ENCODE measurements at regions not wholly inside any gene's neighbourhood (a gene's known extent, or its start where the extent isn't known, plus 50 kb on each side); places are given as distances from the start of the nearest gene placed in this dataset.

DNA sequence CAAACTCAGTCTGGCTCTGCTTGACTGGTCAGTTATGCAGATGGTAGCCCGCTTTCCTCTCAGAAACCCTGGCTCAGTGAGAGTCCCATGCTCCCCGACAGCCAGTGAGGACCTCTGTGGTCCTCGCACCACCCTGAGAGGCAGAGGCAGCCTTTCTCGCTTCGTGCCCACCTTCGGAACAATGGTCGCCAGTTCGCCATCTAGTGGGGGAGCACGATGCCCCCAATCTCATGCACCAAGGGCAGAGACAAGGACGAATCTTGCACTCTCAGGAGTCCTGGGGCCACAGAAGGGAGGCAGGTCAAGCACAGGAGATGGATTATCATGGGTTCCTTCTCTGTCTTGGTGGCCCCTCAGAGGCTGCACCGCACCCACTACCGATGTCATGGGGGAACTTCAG is 75.2 kb downstream of the RHCG start:
- Mint-ChIP-seq H3K36me3 (no peaks in the 10 kb centered on the region), H3K27me3 (peaks cover 77% of the 10 kb centered on the region), H3K27ac (no peak overlapping the region), H3K9me3 (no peaks in the 10 kb centered on the region), H3K4me3 (no peak overlapping the region), H3K4me1 (peaks cover under 1% of the 10 kb centered on the region)
- no peak for DNase-seq
- CTCF ChIA-PET, result interaction anchor here (5.2 kb wide), 1 partner anchor 63 kb away, joined by 58 read pairs; no protein-coding TSS in a partner anchor

DNA sequence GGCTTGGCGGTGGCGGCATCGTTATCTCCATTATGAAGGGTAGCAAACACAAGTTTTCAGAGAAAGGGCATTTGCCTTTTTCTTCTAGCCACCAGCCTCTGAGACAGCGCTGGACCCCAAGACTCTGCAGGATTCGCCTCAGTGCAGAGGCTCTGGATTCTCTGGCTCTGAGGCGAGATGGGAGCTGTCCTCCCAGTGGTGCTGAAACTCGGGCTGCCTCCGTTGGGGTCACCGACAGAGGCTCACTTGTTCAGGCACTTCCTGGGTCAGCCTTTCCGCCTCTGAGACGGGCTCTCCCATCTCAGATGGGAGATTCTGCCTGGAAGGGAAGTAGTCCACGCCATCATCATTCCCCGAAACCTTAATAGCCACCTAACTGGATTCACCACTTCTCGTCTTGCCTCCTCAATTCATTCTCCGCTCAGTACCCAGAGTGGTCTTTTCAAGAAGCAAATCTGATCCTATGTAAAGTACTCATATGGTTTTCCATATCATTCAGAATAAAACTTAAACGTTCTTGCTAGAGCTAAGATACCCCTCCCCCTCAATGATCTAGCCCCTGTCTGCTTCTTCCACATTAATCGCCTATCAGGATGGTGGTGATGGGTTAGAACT is 76.9 kb downstream of the RHCG start:
- DNase-seq, result peak; percentile 78
- H3K9me3 Mint-ChIP-seq, result no peaks in the 10 kb centered on the region
- H3K4me1 Mint-ChIP-seq, result peaks cover 3% of the 10 kb centered on the region
- no peaks in the 10 kb centered on the region for H3K36me3 Mint-ChIP-seq
- CTCF ChIA-PET, result interaction anchor here (0.7 to 5.2 kb wide), 8 partner anchors 11 to 61 kb away, joined by 3 to 58 read pairs (median 3); no protein-coding TSS in a partner anchor
- H3K27ac Mint-ChIP-seq, result no peak overlapping the region
- no peak overlapping the region for H3K4me3 Mint-ChIP-seq
- peaks cover 90% of the 10 kb centered on the region for H3K27me3 Mint-ChIP-seq

DNA sequence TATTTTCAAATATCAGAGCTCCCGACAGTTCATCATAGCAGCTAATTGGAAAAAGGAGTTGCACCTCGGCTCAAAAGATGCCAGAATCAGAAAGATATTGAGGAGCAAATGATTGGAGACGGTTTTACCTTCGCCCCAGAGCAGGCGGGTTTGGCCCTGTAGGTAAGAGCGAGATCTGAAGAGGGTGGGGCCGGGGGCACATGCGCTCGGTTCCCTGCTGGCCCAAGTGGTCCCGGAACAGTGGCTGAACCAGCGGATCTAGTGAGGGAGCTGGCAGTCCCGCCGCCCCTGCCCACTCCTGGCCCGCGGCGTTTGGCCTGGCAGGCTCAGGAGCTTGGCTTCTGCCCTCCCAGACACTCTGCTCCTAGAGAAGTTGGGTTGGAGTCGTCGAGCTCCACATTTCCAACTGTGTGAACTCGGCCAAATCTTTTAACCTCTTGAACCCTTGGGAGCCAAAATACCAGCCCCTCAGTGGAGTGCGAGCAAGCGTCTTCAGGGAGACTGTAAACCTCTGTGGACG is 79.1 kb downstream of the RHCG start:
- Mint-ChIP-seq H3K27ac (no peak overlapping the region), H3K4me3 (no peak overlapping the region), H3K27me3 (peaks cover 96% of the 10 kb centered on the region), H3K9me3 (no peaks in the 10 kb centered on the region), H3K36me3 (no peaks in the 10 kb centered on the region), H3K4me1 (peaks cover 3% of the 10 kb centered on the region)
- CTCF ChIA-PET, result interaction anchor here (0.8 to 5.2 kb wide), 9 partner anchors 10 to 59 kb away, joined by 3 to 58 read pairs (median 4); no protein-coding TSS in a partner anchor
- DNase-seq, result no peak

DNA sequence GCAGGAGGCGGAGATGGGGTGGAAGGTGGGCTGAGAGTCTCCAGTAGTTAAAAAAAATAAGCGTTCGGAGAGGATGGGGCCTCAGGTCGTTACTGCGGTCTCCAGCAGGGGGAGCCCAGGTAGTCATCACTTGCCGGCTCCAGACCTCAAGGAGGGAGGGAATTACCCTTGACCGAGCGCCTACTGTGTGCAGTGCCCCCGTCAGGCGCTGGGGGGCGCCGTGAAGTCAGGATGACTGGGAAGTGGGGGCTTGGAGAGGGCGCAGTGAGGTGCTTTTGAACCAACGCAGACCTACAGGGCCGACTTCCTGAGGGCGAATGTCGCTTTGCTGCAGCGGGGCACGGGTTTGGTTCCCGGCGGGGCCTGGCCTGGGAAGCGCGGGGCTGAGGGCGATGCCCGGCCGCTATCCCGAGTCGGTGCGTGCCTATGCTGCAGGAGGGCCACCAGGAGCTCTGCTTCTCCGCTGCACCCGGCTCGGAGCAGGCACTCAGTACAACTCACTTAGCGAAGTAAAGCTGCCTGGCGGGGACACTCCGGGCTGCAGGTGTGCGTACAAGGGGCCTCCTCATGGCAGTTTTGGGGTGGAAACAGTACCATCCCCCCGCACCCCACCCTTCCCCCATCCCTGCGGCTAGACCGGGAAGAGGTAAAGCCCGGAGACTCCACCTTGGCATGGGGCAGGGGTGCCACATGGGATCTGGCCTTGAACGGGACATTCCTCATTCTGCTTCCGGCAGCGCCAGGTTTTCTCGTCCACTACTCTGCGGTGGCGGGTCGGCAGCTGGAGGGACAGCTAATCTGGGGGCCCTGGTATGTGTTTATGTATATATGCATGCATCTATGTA is 79.8 kb downstream of the RHCG start:
- Mint-ChIP-seq H3K27me3 (peaks cover 96% of the 10 kb centered on the region), H3K9me3 (no peaks in the 10 kb centered on the region), H3K27ac (no peak overlapping the region), H3K36me3 (no peaks in the 10 kb centered on the region), H3K4me3 (no peak overlapping the region), H3K4me1 (peaks cover 4% of the 10 kb centered on the region)
- peak; percentile 82 for DNase-seq
- CTCF ChIA-PET, result interaction anchor here (0.8 to 5.2 kb wide), 9 partner anchors 9 to 58 kb away, joined by 3 to 58 read pairs (median 5); no protein-coding TSS in a partner anchor

DNA sequence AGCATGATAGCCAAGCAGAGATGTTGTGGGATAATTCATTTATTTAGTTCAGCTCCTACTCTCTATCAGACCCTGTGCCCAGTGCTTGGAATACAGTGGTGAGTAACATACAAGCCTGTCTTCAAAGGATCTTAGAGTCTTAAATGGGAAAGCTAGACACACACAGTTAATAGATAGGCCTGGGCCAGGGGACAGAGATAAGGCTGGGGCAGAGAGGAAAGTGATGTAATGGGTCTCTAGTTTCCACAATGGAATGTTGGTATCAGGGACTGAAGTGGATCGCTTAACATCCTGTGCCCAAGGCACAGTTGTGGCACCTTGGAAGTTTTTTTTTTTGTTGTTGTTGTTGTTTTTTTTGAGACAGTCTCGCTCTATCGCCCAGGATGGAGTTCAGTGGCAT is 79.9 kb upstream of the POLG start:
- CTCF ChIA-PET, result interaction anchor here (0.6 to 1.8 kb wide), 3 partner anchors 15 to 80 kb away, joined by 3 to 15 read pairs (median 4); partner anchors contain the start of gene POLG
- peaks cover 97% of the 10 kb centered on the region for H3K27me3 Mint-ChIP-seq
- H3K4me1 Mint-ChIP-seq, result peaks cover 12% of the 10 kb centered on the region
- no peak for DNase-seq
- H3K9me3 Mint-ChIP-seq, result no peaks in the 10 kb centered on the region
- no peaks in the 10 kb centered on the region for H3K36me3 Mint-ChIP-seq
- H3K4me3 Mint-ChIP-seq, result no peak overlapping the region
- H3K27ac Mint-ChIP-seq, result no peak overlapping the region

DNA sequence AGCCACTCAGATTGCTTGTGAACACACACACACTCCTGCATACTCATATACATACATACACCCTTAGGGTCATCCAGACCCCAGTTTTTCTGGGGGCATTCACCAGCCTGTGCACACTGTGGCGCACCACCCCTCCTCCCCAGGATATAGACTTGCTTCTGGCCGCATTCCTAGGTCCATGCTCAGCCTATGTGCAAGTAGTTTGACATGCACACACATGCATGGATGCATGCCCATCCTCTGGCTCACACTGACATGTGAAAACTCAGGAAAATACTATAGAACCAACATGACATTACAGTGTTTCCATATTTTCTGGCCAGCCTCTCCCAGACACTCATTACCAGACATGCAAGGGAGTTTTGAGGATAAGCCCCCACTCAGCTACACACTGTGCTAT is 79.3 kb upstream of the POLG start:
- no peak for DNase-seq
- Mint-ChIP-seq H3K4me3 (no peak overlapping the region), H3K27ac (no peak overlapping the region), H3K9me3 (no peaks in the 10 kb centered on the region), H3K36me3 (no peaks in the 10 kb centered on the region), H3K27me3 (peaks cover 97% of the 10 kb centered on the region), H3K4me1 (peaks cover 19% of the 10 kb centered on the region)
- CTCF ChIA-PET, result interaction anchor here (1.2 to 1.8 kb wide), 2 partner anchors 16 to 54 kb away, joined by 4 to 15 read pairs; no protein-coding TSS in a partner anchor

DNA sequence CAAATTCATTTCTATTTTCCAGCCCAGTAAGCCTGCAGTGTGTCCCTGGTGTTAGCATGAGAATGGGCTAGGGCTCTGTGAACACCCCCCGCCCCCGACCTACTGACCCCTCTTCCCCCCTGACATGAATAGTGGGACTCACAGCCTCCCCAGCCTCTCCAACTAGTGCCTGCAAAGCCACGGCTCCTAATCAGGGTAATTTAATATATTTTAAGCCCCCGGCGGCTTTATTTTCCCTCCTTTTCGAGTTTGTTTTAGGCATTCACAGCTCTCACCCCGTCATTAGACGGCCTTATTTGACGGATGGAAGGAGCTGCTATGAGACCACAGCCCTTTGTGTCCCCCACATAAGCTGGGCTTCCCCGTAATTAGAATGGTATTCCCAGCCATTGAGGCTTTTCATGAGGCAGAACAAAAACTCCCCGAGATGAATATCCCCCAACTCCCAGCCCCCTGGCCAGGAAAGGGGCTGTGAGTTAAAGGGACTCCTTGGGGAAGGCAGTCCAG is 78.3 kb upstream of the POLG start:
- H3K36me3 Mint-ChIP-seq, result peaks cover under 1% of the 10 kb centered on the region
- H3K4me1 Mint-ChIP-seq, result peaks cover 28% of the 10 kb centered on the region
- no peaks in the 10 kb centered on the region for H3K9me3 Mint-ChIP-seq
- H3K27me3 Mint-ChIP-seq, result peaks cover 97% of the 10 kb centered on the region
- H3K4me3 Mint-ChIP-seq, result no peak overlapping the region
- CTCF ChIA-PET, result no interaction called here
- DNase-seq, result no peak
- H3K27ac Mint-ChIP-seq, result no peak overlapping the region

DNA sequence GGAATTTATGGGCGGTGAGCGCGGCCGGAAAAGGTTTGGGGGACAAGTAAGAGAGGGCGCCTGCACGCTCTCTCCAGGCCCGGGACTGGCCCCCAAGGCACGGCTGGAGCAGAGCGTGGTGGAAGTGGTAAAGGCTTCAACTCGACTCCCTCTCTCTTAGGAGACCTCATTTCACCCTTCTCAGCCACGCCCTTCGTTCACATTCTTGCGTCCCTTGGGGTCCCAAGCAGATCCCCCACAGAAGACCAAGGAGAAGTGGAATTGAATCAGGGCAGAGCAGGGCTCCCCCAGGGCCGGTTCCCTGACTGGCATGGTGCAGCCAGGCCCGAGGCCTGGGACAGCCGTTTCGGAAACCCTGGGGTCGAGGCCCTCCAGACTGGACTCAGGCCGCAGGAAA is 75.4 kb upstream of the POLG start:
- peaks cover 2% of the 10 kb centered on the region for H3K36me3 Mint-ChIP-seq
- DNase-seq, result no peak
- H3K9me3 Mint-ChIP-seq, result no peaks in the 10 kb centered on the region
- CTCF ChIA-PET, result interaction anchor here (1.0 to 1.8 kb wide), 3 partner anchors 24 to 165 kb away, joined by 3 to 6 read pairs (median 4); no protein-coding TSS in a partner anchor
- no peak overlapping the region for H3K27ac Mint-ChIP-seq
- no peak overlapping the region for H3K4me3 Mint-ChIP-seq
- H3K27me3 Mint-ChIP-seq, result peaks cover 100% of the 10 kb centered on the region
- H3K4me1 Mint-ChIP-seq, result peaks cover 47% of the 10 kb centered on the region

DNA sequence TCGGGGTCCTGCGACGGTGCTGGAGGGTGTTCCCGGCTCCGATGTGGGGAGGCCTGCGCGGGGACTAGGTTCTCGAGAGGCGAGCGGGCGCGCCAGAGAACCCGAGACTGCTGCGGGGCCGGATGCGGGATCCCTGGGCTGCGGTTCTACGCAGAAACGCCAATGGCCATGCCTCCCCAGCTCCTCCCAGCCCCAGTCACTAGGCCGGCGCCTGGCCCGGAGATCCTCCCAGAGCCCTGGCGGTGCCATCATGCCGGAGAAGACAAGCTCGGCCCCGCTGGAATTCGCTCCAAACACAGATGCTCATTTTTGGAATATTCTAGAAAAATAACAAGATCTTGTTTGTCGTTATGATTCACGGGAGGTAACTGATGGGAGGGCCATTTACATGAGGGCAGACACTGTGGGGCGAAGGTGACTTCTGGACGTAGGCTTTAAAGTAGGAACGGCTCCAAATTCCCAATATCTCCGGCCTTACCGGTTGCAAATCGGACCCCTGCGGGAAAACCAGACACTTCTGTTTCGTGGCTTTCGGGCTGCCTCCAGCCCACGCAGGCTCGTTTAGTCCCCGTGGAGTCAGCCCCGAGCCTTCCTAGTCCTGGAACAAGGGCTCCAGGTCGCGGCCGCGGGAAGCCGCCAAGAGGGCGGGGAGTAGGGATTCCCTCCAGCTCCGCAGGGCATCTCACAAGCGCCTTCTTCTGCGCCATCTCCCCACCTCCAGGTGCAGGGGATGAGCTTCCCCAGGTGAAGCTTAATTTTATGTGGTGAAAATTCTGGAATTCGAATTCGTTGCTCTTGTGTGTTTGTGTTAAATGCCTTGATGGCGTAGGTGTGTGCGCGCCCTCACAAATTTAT is 74.8 kb upstream of the POLG start:
- CTCF ChIA-PET, result interaction anchor here (1.0 to 1.8 kb wide), 5 partner anchors 25 to 164 kb away, joined by 3 to 6 read pairs (median 4); no protein-coding TSS in a partner anchor
- Mint-ChIP-seq H3K27me3 (peaks cover 100% of the 10 kb centered on the region), H3K36me3 (peaks cover 2% of the 10 kb centered on the region), H3K9me3 (no peaks in the 10 kb centered on the region), H3K27ac (no peak overlapping the region), H3K4me3 (peak overlapping the region; percentile 79), H3K4me1 (peaks cover 47% of the 10 kb centered on the region)
- DNase-seq, result peak; percentile 35

DNA sequence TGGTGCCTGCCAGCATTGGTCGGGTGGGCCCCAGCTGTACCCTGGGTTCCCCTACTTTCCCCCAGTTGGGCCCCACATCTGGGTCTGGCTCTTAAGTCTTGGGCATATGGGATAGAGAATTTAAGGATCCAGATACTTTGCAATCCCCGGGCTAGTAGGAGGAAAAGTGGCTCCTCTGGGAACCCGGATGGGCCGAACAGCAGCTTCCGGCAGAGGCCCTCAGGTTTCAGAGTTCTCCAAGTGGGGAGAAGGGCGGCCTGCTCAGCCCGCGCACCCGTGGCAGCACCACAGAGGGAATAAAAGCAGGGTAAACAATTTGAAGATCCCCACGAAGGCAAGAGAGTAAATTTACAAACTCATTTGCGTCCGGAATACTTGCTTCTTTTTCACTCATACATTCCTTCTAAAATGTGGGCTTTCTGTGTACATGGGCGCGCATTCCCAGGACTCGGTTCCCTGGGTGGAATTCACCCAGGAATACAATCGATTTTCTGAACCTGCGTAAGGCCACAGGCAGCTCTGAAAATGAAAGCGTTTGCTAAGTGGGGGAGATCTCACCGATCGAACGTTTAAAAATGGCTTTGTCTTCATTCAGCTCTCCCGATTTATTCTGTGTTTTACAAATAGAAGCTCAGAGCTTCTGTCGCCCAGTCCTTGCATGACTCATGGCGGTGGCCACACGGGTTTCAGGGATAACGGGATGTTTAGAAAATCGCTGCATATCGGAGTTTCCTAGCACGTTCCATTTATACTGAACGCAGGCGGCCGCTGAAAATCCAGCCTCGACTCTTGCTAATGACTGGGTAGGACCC is 74.0 kb upstream of the POLG start:
- H3K27ac Mint-ChIP-seq, result peak overlapping the region; percentile 84
- no peak for DNase-seq
- peak overlapping the region; percentile 79 for H3K4me3 Mint-ChIP-seq
- peaks cover 2% of the 10 kb centered on the region for H3K36me3 Mint-ChIP-seq
- CTCF ChIA-PET, result interaction anchor here (0.8 to 1.8 kb wide), 9 partner anchors 9 to 164 kb away, joined by 3 to 6 read pairs (median 4); no protein-coding TSS in a partner anchor
- peaks cover 47% of the 10 kb centered on the region for H3K4me1 Mint-ChIP-seq
- H3K27me3 Mint-ChIP-seq, result peaks cover 100% of the 10 kb centered on the region
- no peaks in the 10 kb centered on the region for H3K9me3 Mint-ChIP-seq

DNA sequence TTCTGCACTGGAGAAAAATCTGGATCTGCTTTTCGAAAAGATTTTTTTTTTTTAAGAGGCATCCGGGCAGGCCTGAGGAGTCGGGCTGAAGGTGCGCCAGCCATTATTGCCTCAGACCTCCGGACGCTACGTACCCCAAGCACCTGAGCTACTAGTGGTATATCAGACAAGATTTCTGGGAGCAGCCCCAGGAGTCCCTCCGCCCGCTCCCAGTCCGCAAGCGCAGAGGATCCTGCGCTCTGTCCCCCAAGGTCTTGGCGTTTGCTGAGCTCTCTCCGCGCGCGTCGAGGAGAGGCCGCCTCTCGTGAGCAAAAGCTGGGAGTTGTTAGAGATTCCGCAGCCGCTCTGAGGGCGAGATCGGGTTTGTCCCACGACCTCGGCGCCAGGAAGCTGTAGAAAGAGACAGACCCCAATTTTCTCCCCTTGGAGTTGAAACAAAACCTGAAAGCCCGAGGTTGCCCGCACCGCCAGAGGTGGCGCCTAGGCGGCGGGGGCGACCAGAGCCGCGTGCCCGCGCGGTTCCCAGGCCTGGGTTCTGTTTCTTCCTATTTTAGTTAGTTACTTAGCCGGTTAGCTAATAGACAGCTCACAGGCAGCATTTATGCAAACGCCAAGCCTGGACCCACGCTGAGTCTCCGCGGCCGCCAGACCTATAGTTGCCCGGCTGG is 72.5 kb upstream of the POLG start:
- no peak overlapping the region for H3K4me3 Mint-ChIP-seq
- H3K4me1 Mint-ChIP-seq, result peaks cover 51% of the 10 kb centered on the region
- peak overlapping the region; percentile 1 for H3K27ac Mint-ChIP-seq
- H3K36me3 Mint-ChIP-seq, result peaks cover 2% of the 10 kb centered on the region
- H3K27me3 Mint-ChIP-seq, result peaks cover 100% of the 10 kb centered on the region
- no peaks in the 10 kb centered on the region for H3K9me3 Mint-ChIP-seq
- DNase-seq, result no peak
- CTCF ChIA-PET, result interaction anchor here (0.7 to 1.7 kb wide), 7 partner anchors 9 to 40 kb away, joined by 3 to 5 read pairs (median 4); no protein-coding TSS in a partner anchor

DNA sequence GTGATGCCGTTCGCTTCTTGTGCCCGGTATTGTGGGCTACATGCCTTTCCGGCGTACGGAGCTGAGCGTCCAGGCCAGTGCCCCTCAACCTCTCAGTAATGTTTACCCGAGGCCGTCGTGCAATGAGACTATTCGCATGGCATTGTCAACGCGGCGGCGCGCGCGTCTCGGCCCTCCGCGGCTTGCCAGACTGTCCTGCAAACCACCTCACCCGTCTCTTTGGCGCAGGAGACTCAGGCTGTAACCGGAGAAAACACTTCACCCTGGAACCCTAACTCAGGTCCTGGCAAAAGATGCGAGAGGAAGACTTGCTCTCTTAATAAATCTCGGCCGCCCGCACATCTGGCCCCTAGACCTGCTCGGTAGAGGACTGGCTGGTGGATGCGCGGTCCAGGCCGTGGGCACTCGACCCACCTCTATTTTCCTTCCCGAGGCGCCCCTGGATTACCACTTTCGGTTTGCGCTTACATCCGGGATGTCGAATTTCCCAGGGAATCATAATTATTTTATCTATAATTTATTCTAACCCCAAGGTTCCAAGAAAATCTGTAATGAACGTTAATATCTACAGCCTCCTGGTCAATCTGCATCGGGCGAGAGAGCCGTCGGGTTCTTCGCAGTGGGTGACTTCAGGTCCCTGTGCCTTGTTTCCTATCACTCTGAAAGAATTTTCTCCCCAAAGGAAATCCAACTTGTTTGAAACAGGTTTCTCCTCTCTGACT is 71.8 kb upstream of the POLG start:
- H3K4me3 Mint-ChIP-seq, result peak overlapping the region; percentile 18
- H3K27me3 Mint-ChIP-seq, result peaks cover 100% of the 10 kb centered on the region
- peaks cover 2% of the 10 kb centered on the region for H3K36me3 Mint-ChIP-seq
- no peak for DNase-seq
- no peak overlapping the region for H3K27ac Mint-ChIP-seq
- no peaks in the 10 kb centered on the region for H3K9me3 Mint-ChIP-seq
- CTCF ChIA-PET, result interaction anchor here (0.8 to 1.7 kb wide), 3 partner anchors 10 to 38 kb away, joined by 3 to 5 read pairs (median 4); no protein-coding TSS in a partner anchor
- peaks cover 54% of the 10 kb centered on the region for H3K4me1 Mint-ChIP-seq

Data from activated naive CD4-positive, alpha-beta T cell treated with anti-CD3 and anti-CD28 coated beads, Interleukin-2, amount 10 ng/mL, durations not matched to agents 7 days and 5 days (primary cell).